HG03039 (cell line): ENCODE measurements at regions not wholly inside any gene's neighbourhood (a gene's known extent, or its start where the extent isn't known, plus 50 kb on each side); places are given as distances from the start of the nearest gene placed in this dataset.

Source experiments
- ATAC-seq: cut with Tn5 transposase; IDR thresholded peaks from one replicate; pipeline ENCODE4 v1.9.1; 2021; ENCODE audit warnings: mild to moderate bottlenecking, moderate library complexity; ENCODE audit not compliant: unreplicated experiment

- ATAC-seq, result no peak
Observed at GRCh38 chr20:12020846-12021245, 103.2 kb downstream of the BTBD3 start.

DNA sequence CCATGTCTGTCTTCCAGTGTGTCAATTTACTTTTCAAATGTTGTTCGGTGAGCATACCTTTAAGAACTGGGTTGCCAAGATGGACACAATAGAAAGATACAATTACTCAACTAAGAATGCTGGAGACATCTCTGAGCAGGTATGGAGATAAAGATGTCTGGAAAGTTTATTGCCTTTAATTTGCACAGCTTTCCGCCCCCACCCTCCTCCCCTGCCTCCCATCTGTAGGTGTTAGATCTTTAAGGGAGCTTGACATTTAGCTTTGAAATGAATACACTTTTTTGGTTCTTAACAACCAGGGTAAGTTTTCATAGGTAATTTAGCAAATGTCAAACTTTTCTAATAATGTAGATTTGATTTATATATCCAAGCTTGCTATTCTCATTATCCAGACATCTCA, 104.4 kb downstream of the BTBD3 start:
- ATAC-seq, result no peak

DNA sequence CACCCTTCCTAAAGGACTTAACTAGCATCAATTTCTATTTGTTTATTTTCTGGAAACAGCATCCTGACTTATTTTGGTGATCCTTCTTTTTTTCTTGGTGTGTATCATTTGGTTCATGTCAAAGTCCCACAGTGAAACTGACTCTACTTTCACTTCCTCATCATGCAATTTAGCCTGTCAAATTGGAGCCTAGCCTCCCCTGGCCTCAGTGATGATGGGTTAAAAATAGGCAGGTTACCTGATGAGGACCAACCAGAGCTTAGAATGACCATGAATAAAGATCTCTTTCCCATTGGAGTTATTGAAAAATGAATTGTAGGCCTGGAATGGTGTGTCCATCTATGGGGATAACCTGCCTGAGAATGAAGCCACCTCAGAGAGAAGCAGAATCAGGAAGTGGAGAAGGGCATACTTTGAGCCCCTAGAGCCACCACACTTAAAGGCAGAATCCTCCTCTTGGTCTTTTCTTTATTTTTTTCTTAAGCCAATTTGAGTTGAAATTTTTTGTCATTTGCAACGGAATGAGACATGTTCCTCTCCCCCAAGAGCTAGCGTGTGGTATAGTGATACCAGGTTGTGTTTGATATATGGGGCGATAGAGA, 105.6 kb downstream of the BTBD3 start:
- ATAC-seq, result no peak

- no peak for ATAC-seq
Observed at GRCh38 chr20:12028771-12029170, 111.1 kb downstream of the BTBD3 start.

DNA sequence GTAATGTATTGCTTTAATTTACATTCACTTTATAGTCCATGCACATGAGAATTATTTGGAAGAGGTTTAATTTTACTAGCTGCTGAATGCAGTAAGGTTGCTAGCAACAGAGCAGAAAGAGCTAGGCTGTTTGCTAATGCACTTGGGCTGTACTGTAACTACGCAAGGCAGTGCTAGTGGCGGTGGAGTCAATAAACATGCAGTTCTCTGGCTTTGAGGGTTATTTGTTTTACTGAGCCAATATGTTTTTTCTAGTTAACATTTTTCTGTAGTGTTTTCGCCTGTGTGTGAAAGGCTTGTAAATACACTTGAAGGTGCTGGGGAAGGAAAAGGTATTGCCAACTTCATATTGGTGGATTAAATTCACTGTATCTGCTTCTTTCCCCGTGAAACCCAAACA, 112.8 kb downstream of the BTBD3 start:
- no peak for ATAC-seq

- ATAC-seq, result no peak
Observed at GRCh38 chr20:12036142-12036541, 118.4 kb downstream of the BTBD3 start.

GRCh38 chr20:12037521-12037920, 119.8 kb downstream of the BTBD3 start:
- no peak for ATAC-seq

- no peak for ATAC-seq
Observed at GRCh38 chr20:12040261-12040660, 122.6 kb downstream of the BTBD3 start.

DNA sequence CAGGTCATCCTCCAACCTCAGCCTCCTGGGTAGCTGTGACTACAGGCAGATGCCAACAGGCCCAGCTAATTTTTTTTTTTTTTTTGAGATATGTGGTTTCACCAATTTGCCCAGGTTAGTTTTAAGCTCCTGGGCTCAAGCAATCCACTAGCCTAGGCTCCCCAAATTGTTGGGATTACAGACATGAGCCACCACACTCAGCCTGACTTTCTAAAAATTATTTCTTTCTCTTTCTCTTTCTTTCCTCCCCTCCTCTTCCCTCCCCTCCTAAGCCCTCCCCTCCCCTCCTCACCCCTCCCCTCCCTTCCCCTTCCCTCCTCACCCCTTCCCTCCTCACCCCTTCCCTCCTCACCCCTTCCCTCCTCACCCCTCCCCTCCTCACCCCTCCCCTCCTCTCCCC, 127.3 kb downstream of the BTBD3 start:
- ATAC-seq, result no peak

- no peak for ATAC-seq
Observed at GRCh38 chr20:12047838-12048432, 130.2 kb downstream of the BTBD3 start.

- no peak for ATAC-seq
Observed at GRCh38 chr20:12049125-12049524, 131.4 kb downstream of the BTBD3 start.

DNA sequence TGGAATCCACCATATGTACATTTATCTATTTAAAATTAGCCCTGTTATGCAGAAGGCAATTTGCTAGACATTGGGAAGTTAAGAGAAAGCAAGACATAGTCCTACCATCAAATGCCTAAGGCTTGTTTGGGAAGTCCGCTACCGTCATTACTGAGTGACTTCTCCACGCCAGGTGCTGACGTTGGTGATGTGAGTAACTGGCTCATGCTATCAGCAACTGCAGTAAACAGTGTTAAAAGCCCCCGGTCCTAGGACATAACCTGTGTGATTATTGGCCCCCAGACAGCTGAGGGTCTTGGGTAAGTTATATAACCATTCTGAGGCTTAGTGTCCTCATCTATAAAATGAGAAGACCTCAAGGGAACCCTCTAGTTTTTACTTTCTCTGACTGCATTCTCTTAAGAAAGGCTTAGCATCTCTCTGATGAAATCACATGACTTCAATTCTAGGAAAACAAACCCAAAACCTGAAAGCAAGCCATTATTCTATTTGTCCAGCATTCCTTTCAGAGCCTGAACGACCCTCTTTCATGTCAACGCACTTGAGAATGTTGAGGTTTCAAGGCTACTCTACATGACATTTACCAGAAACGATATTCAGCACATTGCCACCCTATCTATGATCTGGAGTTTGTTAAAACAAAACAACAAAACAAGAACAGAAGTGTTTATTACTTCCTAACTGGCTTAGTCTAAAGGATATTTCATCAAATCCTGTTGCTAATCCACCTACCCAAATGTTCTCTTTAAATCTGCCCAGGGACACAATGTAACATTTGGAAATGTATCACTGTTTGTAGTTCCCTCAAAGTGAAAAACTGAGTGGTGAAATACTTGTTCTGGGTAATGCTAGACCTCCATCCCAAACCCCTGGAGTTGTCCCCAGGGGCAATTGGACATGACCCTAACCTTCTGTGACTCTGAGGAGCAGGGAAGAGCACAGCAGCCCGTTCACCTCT, 133.8 kb downstream of the BTBD3 start:
- ATAC-seq, result no peak

- no peak for ATAC-seq
Observed at GRCh38 chr20:12053353-12053752, 135.7 kb downstream of the BTBD3 start.

- ATAC-seq, result no peak
Observed at GRCh38 chr20:12054556-12054955, 136.9 kb downstream of the BTBD3 start.

DNA sequence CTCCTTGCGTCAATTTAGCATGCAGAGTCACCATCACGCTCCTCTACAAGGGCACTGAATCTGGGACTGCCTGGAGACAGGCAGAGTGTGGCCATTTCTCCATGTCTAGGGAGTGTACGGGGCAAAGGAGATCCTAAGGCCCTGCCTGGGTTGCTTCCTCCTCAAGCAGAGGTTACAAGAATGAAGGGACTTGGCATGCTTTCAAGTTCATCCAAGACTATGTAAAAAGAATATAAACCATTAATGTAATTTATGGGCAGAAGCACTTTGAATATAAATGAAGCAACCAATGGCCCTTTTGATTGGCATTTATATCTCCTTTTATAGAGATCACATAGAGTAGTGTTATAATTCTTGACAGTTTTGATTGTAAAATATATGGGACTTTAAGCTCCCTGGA, 137.5 kb downstream of the BTBD3 start:
- ATAC-seq, result no peak

DNA sequence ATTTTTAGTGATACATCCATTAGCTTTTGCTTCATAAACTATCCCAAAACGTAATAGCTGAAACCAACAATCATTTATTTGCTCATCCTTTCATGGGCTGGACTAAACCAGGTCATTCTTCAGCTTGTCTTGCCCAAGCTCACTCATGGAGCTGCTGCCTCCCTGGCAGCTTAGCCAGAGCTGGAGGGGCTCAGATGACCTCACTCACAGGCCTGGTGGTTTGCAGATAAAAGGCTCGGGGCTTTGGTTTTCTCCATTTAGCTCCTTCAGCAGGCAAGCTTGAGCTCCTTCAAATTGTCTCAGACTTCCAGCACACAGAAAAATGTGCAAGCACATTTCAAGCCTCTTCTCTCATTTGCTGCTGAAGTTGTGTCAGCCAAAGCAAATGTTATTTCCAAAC, 139.1 kb downstream of the BTBD3 start:
- no peak for ATAC-seq

DNA sequence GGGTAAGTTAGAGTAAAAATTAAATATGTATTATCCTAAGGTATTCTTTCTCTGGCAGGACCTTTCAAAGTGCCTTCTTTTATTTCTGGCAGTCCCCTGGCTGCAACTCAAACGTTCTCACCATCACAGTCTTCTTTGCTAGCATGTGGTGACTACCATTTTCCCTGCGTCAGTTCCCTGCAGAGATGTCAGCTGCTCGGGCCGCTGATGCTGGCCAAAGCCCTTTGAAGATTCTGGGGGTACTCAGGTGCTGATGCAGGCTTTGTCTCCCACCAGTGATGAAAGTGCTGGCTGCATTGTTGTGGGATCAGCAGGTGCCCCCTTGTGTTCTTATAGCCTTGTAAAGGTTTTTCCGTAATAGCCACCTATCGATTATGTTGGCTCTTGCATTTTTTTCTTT, 140.1 kb downstream of the BTBD3 start:
- no peak for ATAC-seq

DNA sequence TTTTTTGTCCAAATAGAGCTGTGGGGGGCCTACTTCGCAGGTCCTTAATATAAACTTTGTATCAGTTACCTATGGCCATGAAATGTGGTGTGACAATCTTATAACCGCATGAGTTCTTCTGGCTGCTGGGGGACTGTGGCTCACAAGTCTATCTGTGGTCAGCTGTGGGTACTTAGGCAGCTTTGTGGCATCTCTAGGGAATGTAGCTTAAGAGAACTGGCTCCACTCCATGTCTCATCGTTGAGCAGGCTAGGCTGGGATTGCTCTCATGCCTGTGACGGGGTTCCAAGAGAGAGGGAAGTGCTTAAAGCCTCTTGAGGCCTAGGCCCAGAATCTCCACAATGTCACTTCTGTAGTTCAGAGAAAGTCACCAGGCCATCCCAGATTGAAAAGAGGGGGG, 140.5 kb downstream of the BTBD3 start:
- ATAC-seq, result no peak

- ATAC-seq, result no peak
Observed at GRCh38 chr20:12061466-12061865, 143.8 kb downstream of the BTBD3 start.

GRCh38 chr20:12063106-12063684, 145.5 kb downstream of the BTBD3 start:
- no peak for ATAC-seq

GRCh38 chr20:12064540-12064939, 146.8 kb downstream of the BTBD3 start:
- ATAC-seq, result no peak

GRCh38 chr20:12067686-12068085, 150.0 kb downstream of the BTBD3 start:
- ATAC-seq, result no peak
